ENCODE measurements at regions not wholly inside any gene's neighbourhood (a gene's known extent, or its start where the extent isn't known, plus 50 kb on each side); places are given as distances from the start of the nearest gene placed in this dataset.
"Not testable (repeated sequence)": the region's sequence is repeated elsewhere in the genome, so short reads cannot be mapped to it uniquely, and the experiment has no call there.

DNA sequence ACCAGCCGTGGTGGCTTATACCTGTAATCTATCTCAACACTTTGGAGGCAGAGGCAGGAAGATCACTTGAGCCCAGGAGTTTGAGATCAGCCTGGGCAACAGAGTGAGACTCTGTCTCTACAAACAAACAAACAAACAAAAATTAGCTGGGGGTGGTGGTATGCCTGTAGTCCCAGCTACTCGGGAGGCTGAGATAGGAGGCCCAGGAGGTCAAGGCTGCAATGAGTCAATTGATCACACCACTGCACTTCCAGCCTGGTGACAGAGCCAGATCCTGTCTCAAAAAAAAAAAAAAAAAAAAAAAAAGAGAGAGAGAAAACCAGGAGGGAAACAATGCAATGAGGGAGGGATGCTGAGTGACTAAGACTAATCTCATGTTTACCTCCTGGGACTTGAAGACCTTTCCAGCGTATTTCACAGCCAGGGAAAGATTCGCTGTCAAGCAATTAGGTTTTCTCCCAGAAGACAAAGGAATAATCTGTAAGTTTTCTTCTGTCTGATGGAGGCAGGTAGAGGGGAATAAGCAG is 51.1 kb upstream of the MIER3 start:
- Histone ChIP-seq H3K27me3 (ENCODE audit: insufficient read depth, insufficient read length) (no peaks in the 10 kb centered on the region), H3K9ac (ENCODE audit: insufficient read length, low read depth) (no peak overlapping the region)
- TF ChIP-seq ZNF274 (IDR thresholded peaks at IDR 0.05; ENCODE audit: low read depth, low read length) (no peak), SUZ12 (IDR thresholded peaks at IDR 0.05; ENCODE audit: extremely low read depth, insufficient read depth, insufficient read length) (no peak), YY1 (IDR thresholded peaks at IDR 0.05; ENCODE audit: insufficient read depth, insufficient read length) (no peak)

GRCh38 chr5:57003566-57003965 is 51.6 kb upstream of the MIER3 start:
- H3K27me3 ChIP-seq (ENCODE audit: insufficient read depth, insufficient read length); DNase-seq (ENCODE audit: low read depth, low spot score); H3K36me3 ChIP-seq (ENCODE audit: insufficient read depth, insufficient read length, low read length); H3K9me3 ChIP-seq (ENCODE audit: insufficient read depth, low read length); H3K9ac ChIP-seq (ENCODE audit: insufficient read length, low read depth); H3K4me1 ChIP-seq (ENCODE audit: insufficient read depth, insufficient read length); H3K4me3 ChIP-seq (ENCODE audit: insufficient read length, low read depth): not testable (repeated sequence)

More for the DNA sequence above, 51.1 kb upstream of the MIER3 start:
- Histone ChIP-seq H3K36me3 (ENCODE audit: insufficient read depth, insufficient read length, low read length) (no peaks in the 10 kb centered on the region), H3K4me1 (ENCODE audit: insufficient read depth, insufficient read length) (no peaks in the 10 kb centered on the region), H3K4me3 (ENCODE audit: insufficient read length, low read depth) (no peak overlapping the region), H3K9me3 (ENCODE audit: insufficient read depth, low read length) (no peaks in the 10 kb centered on the region)
- no peak for DNase-seq (ENCODE audit: low read depth, low spot score)

GRCh38 chr5:57004800-57005199 is 52.9 kb upstream of the MIER3 start:
- no peaks in the 10 kb centered on the region for H3K9me3 ChIP-seq (ENCODE audit: insufficient read depth, low read length)
- DNase-seq (ENCODE audit: low read depth, low spot score), result no peak
- H3K4me1 ChIP-seq (ENCODE audit: insufficient read depth, insufficient read length), result no peaks in the 10 kb centered on the region
- H3K27me3 ChIP-seq (ENCODE audit: insufficient read depth, insufficient read length), result no peaks in the 10 kb centered on the region
- no peak overlapping the region for H3K4me3 ChIP-seq (ENCODE audit: insufficient read length, low read depth)
- no peak overlapping the region for H3K9ac ChIP-seq (ENCODE audit: insufficient read length, low read depth)
- no peaks in the 10 kb centered on the region for H3K36me3 ChIP-seq (ENCODE audit: insufficient read depth, insufficient read length, low read length)
- TF ChIP-seq YY1 (IDR thresholded peaks at IDR 0.05; ENCODE audit: insufficient read depth, insufficient read length) (no peak), ZNF274 (IDR thresholded peaks at IDR 0.05; ENCODE audit: low read depth, low read length) (no peak), SUZ12 (IDR thresholded peaks at IDR 0.05; ENCODE audit: extremely low read depth, insufficient read depth, insufficient read length) (no peak)

DNA sequence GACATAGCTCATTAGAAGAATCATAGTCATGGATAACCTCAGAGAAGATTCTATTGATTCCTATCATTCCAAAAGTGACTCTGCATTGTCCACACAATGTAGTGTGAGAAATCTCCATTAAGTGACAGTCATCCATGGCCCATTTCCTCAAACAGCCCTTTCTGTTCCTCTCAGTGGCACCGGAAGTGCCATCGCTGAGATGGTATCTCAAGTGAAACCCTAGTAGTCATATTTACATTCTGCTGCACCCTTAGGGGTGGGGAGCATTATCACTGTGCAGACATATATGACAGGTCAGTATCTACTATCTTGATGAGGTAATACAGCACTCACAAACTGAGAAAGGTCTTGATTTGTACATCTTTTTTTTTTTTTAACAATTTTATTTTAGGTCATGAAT is 55.4 kb upstream of the MIER3 start:
- TF ChIP-seq ZNF274 (IDR thresholded peaks at IDR 0.05; ENCODE audit: low read depth, low read length), result no peak
- TF ChIP-seq YY1 (IDR thresholded peaks at IDR 0.05; ENCODE audit: insufficient read depth, insufficient read length), result no peak
- no peak for TF ChIP-seq SUZ12 (IDR thresholded peaks at IDR 0.05; ENCODE audit: extremely low read depth, insufficient read depth, insufficient read length)
- Histone ChIP-seq H3K9me3 (ENCODE audit: insufficient read depth, low read length) (no peaks in the 10 kb centered on the region), H3K36me3 (ENCODE audit: insufficient read depth, insufficient read length, low read length) (no peaks in the 10 kb centered on the region), H3K4me1 (ENCODE audit: insufficient read depth, insufficient read length) (no peaks in the 10 kb centered on the region), H3K4me3 (ENCODE audit: insufficient read length, low read depth) (no peak overlapping the region), H3K27me3 (ENCODE audit: insufficient read depth, insufficient read length) (no peaks in the 10 kb centered on the region), H3K9ac (ENCODE audit: insufficient read length, low read depth) (no peak overlapping the region)
- no peak for DNase-seq (ENCODE audit: low read depth, low spot score)

GRCh38 chr5:57009811-57010210 is 57.9 kb upstream of the MIER3 start:
- H3K9ac ChIP-seq (ENCODE audit: insufficient read length, low read depth), result no peak overlapping the region
- TF ChIP-seq SUZ12 (IDR thresholded peaks at IDR 0.05; ENCODE audit: extremely low read depth, insufficient read depth, insufficient read length) (no peak), ZNF274 (IDR thresholded peaks at IDR 0.05; ENCODE audit: low read depth, low read length) (no peak), YY1 (IDR thresholded peaks at IDR 0.05; ENCODE audit: insufficient read depth, insufficient read length) (no peak)
- no peaks in the 10 kb centered on the region for H3K4me1 ChIP-seq (ENCODE audit: insufficient read depth, insufficient read length)
- no peak for DNase-seq (ENCODE audit: low read depth, low spot score)
- H3K4me3 ChIP-seq (ENCODE audit: insufficient read length, low read depth), result no peak overlapping the region
- H3K36me3 ChIP-seq (ENCODE audit: insufficient read depth, insufficient read length, low read length), result no peaks in the 10 kb centered on the region
- no peaks in the 10 kb centered on the region for H3K27me3 ChIP-seq (ENCODE audit: insufficient read depth, insufficient read length)
- no peaks in the 10 kb centered on the region for H3K9me3 ChIP-seq (ENCODE audit: insufficient read depth, low read length)

- no peaks in the 10 kb centered on the region for H3K36me3 ChIP-seq (ENCODE audit: insufficient read depth, insufficient read length, low read length)
- H3K4me3 ChIP-seq (ENCODE audit: insufficient read length, low read depth), result no peak overlapping the region
- H3K27me3 ChIP-seq (ENCODE audit: insufficient read depth, insufficient read length), result no peaks in the 10 kb centered on the region
- TF ChIP-seq YY1 (IDR thresholded peaks at IDR 0.05; ENCODE audit: insufficient read depth, insufficient read length) (no peak), SUZ12 (IDR thresholded peaks at IDR 0.05; ENCODE audit: extremely low read depth, insufficient read depth, insufficient read length) (no peak), ZNF274 (IDR thresholded peaks at IDR 0.05; ENCODE audit: low read depth, low read length) (no peak)
- H3K9me3 ChIP-seq (ENCODE audit: insufficient read depth, low read length), result no peaks in the 10 kb centered on the region
- no peaks in the 10 kb centered on the region for H3K4me1 ChIP-seq (ENCODE audit: insufficient read depth, insufficient read length)
- DNase-seq (ENCODE audit: low read depth, low spot score), result no peak
- no peak overlapping the region for H3K9ac ChIP-seq (ENCODE audit: insufficient read length, low read depth)
Measured at GRCh38 chr5:57010786-57011185, 58.9 kb upstream of the MIER3 start.

DNA sequence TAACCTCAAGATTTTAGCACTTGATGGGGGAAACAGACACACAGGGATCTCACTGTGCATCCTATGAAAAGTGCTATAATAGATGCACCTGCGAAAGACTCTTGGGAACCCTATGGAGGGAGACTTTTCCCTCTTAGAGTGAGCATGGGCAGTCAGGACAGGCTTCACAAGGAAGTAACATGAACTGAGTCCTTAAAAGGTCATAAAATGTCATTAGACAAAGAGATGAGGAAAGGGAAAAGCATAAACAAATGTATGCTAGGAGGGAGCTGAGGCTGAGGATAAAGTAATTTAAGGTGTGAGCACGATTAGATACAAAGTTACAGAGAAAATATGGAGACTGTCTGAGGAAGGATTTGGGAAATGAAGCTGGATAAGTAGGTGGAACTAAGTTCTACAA is 60.6 kb upstream of the MIER3 start:
- no peak for TF ChIP-seq YY1 (IDR thresholded peaks at IDR 0.05; ENCODE audit: insufficient read depth, insufficient read length)
- TF ChIP-seq ZNF274 (IDR thresholded peaks at IDR 0.05; ENCODE audit: low read depth, low read length), result no peak
- no peak for TF ChIP-seq SUZ12 (IDR thresholded peaks at IDR 0.05; ENCODE audit: extremely low read depth, insufficient read depth, insufficient read length)
- H3K9ac ChIP-seq (ENCODE audit: insufficient read length, low read depth), result no peak overlapping the region
- H3K4me1 ChIP-seq (ENCODE audit: insufficient read depth, insufficient read length), result no peaks in the 10 kb centered on the region
- no peaks in the 10 kb centered on the region for H3K36me3 ChIP-seq (ENCODE audit: insufficient read depth, insufficient read length, low read length)
- DNase-seq (ENCODE audit: low read depth, low spot score), result no peak
- no peaks in the 10 kb centered on the region for H3K27me3 ChIP-seq (ENCODE audit: insufficient read depth, insufficient read length)
- no peaks in the 10 kb centered on the region for H3K9me3 ChIP-seq (ENCODE audit: insufficient read depth, low read length)
- no peak overlapping the region for H3K4me3 ChIP-seq (ENCODE audit: insufficient read length, low read depth)

DNA sequence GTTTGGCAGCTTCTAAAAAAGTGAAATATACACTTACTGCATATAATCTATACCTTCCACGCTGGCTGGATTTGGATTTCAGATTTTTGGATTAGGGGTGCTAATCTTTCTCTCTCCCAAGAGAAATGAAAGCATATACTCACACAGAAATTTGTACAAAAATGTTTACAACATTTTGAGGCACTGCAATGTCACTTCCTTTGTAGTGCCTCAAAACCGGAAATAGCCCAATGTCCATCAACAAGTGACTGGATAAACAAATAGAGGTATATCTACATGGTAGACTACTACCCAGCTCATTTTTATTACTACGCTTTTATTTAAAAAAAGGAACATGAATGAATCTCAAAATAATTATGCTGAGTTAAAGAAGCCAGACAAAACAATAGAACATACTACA is 74.0 kb upstream of the MIER3 start:
- DNase-seq (ENCODE audit: low read depth, low spot score), result no peak
- Histone ChIP-seq H3K4me3 (ENCODE audit: insufficient read length, low read depth) (no peak overlapping the region), H3K4me1 (ENCODE audit: insufficient read depth, insufficient read length) (no peaks in the 10 kb centered on the region), H3K9me3 (ENCODE audit: insufficient read depth, low read length) (no peaks in the 10 kb centered on the region), H3K36me3 (ENCODE audit: insufficient read depth, insufficient read length, low read length) (no peaks in the 10 kb centered on the region), H3K27me3 (ENCODE audit: insufficient read depth, insufficient read length) (no peaks in the 10 kb centered on the region), H3K9ac (ENCODE audit: insufficient read length, low read depth) (no peak overlapping the region)
- TF ChIP-seq ZNF274 (IDR thresholded peaks at IDR 0.05; ENCODE audit: low read depth, low read length) (no peak), SUZ12 (IDR thresholded peaks at IDR 0.05; ENCODE audit: extremely low read depth, insufficient read depth, insufficient read length) (no peak), YY1 (IDR thresholded peaks at IDR 0.05; ENCODE audit: insufficient read depth, insufficient read length) (no peak)
